ENCODE measurements at regions not wholly inside any gene's neighbourhood (a gene's known extent, or its start where the extent isn't known, plus 50 kb on each side); places are given as distances from the start of the nearest gene placed in this dataset.
A peak's percentile ranks its signal among the peaks of the same experiment; 100 is the strongest.

DNA sequence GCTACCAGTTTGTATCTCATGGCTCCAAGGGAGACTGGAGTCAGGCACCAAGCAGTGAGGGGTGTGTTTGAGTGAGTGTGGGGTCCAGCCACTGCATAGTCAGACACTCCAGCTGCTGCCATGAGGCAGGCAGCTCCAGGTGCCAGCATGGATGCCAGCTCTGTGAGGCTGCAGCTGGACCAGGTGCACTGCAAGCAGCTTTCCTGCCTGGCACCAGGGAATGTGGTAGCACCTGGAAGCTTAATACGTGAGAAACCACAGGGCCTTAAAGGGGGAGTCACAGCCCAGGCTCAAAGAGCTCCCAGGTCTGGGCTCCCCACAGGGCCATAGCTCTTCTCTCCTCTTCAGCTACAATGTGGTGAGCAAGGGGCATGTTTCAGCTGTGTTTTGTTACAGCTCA is 817.8 kb upstream of the LUZP2 start:
- DNase-seq (ENCODE audit: low read depth) = no peak

DNA sequence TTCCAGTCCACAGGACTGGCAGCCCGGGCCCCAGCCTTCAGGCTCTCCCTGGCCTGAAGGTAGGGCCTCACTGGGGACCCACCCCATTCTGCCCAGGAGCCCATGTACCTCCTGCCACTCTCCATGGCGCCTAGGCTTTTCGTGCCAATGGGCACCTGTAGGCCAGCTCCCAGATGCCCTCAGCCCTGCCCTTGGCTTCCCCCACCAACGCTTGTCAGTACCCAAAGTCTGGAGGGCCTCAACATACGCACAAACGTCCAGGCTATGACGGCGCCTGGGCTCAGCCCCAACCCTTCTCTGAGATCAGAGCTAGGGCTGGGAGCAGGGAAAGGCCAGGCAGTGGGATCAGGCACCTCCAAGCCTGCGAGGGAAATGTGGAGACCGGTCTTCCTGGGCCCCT is 816.9 kb upstream of the LUZP2 start:
- no peak for DNase-seq (ENCODE audit: low read depth)

DNA sequence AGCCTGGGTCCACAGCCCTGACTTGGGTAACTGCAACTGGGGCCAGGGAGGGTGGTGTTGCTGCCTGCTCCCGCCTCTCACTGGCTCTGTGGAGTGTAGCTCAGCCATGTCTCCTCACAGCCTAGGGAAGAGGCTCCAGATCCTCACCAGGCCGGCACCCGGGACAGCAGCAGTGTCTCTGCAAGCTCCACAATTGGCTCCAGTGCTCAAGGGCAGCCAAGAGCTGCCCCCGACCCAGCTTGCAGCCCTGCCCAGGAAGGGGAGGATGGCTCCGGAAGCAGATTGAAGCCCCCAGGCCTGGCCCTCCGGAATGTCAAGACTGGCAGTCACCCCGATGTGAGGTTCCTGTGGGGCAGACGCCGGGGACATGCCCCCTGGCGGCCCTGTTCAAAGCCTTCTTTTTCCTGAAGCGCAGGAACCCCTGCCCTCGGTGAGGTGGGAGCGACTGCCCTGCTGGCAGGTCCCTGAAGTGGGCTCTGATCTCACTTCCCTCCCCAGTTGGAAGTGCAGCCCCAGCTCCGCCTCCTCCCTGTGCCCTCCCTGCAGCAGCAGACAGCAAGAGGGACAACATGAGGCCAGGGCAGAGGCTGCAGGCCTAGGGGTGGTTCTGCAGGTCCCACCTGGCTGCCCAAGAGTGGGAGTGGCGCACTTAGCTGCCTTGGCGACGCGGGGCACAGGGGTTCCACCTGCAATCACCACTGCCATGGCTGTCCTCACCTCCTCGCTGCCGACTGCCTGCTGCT is 816.2 kb upstream of the LUZP2 start:
- no peak for DNase-seq (ENCODE audit: low read depth)

DNA sequence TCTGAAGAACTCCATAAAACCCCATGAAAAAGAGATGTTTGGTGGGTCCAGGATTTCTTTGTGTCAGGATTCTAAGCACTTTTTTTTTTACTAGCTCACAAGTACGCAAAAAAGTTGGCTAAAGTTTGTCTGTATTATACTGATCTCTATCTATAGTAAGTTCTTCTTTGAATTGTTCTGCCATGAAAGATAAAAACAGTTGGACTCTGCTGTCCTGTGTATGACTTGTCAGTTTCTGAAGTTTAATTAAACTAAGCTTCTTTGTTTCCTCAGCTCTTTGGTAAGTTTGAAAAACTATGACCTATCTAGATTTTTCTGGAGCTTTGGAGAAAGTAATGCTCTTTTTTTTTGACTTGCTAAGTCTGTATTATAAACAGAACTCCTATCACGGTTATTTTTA is 812.2 kb upstream of the LUZP2 start:
- no peak for DNase-seq (ENCODE audit: low read depth)

DNA sequence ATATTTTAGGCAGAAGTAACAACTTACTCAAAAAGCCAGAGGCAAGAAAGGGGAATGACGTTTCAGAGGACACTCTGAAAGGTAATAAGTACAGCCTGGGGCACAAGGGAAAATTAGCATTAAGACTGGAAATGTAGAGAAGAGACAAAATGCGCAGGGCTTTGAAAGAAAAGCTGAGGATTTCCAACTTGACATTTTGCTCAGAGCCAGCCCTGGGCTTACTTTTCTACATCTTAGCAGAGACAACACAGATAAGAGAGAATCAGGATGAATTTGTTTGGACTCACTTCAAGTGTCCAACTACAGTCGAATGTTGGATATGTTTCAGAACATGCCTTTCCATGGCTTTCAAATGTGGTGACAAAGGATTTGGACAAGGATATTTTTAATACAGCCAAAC is 808.9 kb upstream of the LUZP2 start:
- no peak for DNase-seq (ENCODE audit: low read depth)

DNA sequence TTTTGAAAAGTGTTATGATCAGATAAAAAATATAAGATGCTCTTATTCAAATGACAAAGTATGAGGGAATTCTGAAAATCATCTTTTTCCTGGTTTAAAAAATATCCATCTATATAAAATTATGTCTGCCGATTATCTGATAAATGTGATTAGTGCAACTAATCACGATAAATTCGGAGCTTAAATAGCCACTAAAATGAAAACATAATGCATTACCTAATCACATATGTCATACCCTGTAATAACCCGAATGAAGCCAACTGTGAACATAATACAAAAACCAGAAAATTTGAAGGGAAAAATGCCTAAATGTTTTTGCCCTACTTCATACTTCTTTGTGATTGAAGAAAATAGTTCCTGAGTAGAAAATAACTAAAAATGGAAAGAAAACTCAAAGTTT is 808.4 kb upstream of the LUZP2 start:
- no peak for DNase-seq (ENCODE audit: low read depth)

DNA sequence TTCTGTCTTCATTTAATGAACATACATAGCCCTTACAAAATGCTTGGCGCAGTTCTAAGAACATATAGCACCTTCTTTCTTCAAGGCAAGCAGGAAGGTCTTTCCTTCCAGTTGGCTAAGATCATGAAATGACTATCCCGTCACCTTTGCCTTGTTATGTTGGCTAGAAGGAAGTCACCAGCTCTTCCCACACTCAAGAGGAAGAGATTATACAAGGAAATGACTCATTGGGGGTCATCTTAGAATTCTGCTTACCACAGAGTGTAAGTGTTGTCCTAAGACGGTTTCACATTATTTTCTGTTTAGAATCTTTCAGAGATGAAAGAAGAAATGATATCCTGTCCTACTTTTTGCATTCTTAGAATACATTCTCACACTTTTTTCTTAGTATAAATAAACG is 808.0 kb upstream of the LUZP2 start:
- DNase-seq (ENCODE audit: low read depth) = no peak

DNA sequence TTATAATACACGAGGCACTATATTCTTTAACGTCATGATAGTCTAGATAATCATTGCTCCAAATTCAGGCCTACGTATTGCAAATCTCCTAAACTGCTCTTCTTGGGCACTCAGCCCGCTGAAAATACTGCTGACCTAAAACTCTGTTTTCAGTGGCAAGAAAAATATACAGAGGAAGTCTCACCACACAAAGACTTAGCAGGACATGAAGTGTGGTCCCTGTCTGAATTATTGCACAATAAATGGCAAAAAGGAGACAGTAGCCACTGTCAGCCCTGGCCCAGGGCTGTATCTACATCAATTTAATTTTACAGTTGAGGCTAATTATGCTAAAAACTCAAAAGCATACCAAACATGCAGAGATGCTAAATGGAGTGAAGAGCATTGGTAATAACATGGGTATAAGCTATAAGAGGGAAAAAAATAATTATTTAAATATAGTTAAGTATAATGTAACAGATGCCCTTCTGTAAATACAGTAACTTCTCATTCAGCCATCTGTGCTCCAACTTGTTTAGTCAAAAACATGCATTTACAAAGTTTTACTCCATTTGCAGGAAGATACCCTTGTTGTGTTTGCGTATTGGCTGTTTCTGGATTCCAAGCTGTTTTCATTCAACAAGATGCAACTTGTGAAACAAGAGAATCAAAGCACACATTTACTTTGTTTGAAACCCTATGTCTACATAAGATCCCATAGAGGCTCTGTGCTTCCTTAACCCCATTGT is 800.0 kb upstream of the LUZP2 start:
- DNase-seq (ENCODE audit: low read depth) = no peak

DNA sequence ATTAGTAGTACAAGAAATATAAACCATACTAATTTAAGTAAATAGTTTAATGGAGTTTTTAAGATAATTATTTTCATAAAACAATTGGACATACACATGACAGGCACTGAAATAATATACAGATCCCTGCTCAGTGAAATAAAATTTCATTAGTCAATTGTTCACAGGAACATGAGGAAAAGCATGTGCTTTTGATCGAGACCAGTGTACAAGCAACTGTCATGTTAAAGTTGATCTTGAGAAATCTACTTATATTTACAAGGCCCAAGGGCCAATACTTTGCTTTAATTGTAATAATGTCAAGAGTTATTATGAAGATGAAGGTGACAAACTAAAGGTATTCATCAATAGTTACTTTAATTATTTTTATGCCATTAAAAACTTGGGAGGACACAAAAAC is 792.7 kb upstream of the LUZP2 start:
- DNase-seq (ENCODE audit: low read depth) = no peak

DNA sequence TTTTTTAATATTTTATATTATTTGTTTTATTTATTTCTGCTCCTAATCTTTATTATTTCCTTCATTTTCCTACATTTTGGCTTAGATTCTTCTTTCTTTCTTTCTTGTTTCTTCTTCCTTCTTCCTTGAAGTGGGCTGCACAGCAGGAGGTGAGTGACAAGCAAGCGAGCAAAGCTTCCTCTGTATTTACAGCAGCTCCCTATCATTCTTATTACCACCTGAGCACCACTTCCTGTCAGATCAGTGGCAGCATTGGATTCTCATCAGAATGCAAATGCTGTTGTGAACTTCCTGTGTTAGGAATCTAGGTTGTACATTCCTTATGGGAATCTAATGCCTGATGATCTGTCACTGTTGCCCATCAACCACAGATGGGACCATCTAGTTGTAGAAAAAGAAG is 784.9 kb upstream of the LUZP2 start:
- DNase-seq (ENCODE audit: low read depth) = no peak

DNA sequence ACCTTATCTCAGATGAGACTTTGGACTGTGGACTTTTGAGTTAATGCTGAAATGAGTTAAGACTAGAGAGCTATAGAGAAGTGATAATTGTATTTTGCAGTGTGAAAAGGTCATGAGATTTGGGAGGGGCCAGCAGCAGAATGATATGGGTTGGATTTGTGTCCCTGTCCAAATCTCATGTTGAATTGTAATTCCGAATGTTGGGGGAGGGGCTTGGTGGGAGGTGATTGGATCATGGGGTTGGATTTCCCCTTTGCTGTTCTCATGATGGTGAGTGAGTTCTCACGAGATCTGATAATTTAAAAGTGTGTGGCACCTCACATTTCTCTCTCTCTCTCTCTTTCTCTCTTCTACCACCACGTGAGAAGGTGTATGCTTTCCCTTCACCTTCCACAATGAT is 777.8 kb upstream of the LUZP2 start:
- no peak for DNase-seq (ENCODE audit: low read depth)

DNA sequence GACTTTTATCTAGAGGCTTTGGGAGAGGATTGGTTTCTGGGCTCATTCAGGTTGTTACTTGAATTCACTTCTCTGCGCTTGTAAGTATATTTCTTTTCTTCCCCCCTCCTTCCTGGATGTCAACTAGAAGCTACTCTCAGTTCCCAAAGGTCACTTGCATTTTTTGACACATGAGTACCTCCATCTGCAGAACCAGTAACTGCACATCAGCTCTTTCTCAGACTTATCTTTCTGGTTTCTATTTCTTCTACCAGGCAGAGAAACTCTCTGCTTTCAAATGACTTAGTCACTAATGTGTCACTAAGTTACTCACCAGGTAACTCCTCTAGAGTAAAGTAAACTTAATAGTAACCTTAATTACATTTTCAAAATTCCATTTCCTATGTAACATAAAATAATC is 773.0 kb upstream of the LUZP2 start:
- no peak for DNase-seq (ENCODE audit: low read depth)

DNA sequence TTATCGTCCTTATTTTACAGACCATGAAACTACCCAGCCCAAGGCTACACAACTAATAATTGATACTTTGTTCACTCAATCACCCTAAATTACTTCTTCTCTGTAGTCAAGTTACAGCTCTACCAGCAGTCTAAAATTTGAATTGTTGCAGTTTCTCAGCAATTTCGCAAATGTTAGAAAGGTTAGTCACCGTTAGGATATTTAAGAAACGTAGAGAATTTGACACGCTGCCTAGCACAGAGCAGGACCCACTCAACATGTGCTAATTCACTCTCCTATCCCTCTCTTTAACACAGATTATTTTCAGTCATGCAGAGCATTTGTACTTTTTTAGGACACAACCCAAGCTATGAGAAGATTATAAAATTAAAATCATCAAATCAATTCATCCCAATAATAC is 771.1 kb upstream of the LUZP2 start:
- peak; percentile 15 for DNase-seq (ENCODE audit: low read depth)

DNA sequence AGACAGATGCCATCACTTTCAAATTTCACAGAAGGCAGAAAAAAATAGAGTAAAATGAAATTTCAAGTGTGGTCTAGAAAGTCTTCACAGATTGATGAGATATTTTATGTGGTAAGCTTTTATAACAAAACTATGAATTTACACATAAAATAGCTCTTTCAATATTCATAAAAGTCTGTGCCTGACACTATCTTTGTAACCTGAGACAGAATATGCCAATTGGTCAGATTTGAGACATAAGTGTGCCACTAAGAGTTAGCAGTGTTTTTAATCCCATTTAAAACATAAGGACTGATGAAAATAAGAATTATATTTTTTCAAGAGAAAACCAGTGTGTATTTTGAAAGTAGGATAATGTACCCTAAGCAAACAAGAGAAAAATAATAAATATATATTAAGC is 769.5 kb upstream of the LUZP2 start:
- no peak for DNase-seq (ENCODE audit: low read depth)

DNA sequence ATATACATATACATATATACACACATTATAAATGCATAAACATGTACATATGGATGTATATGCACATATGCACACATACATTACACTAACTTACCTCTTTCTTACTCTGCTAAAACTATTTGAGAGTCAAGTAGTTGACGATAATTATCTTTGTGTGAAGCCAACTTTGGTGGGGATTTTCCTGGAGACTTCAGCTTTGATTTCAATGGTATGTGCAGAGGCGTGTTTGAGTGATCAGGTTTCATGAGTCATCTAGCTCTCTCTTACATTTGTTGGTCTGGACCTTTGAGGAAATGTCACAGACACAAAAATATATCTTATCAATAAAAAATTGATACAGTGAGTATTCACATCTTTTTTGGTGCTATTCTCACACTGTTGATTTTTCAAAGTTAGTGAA is 769.1 kb upstream of the LUZP2 start:
- DNase-seq (ENCODE audit: low read depth) = peak; percentile 4

DNA sequence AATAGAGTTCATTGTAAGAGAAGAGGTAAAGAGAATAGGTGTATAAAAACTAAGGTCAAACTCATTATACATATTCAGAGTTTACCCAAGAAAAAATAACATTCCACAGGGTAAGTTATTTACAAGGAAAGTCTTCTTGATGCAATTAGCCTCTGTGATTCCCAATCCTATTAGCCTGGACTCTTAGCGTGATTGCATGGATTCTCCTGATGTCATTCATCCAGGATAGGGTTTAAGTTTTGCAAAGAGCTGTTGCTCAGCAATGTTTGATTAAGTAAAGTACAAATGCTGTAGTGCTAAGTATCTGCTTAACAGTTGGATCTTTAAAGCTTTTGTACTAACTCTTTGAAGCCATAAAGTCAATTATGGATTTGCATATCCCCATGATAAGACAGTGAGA is 767.8 kb upstream of the LUZP2 start:
- DNase-seq (ENCODE audit: low read depth) = no peak

DNA sequence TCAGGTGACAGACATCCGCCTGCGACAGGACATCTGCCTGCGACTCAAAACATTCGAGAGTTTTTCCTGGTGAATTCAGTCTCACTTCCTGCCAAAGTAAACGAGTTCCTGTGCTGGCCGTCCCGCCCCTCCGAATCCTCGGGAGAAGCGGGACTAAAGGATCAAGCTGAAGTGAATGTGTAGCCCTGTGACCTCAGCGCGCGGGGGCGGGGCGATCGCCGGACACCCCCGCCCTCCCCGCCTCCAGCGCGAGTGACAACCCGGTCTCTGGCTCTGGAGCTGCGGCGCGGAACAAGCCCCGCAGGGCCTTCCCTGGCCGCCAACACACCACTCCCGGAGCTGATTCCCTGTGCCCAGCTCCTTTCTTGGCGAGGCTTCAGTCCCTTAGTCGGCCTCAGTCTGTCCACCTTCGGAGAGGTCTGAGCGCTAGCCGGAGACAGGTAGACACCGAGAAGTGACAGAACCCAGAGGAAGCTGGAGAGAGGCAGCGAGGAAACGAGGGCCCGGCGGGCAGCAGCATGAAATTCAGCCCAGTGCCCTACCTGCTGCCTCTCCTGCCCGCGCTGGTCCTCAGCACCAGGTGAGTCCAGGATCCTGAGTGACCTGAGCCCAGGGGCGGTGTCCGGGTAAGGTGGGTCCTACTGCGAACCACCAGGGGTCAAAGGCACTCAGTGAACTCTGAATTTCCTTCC is 766.4 kb upstream of the LUZP2 start:
- no peak for DNase-seq (ENCODE audit: low read depth)

DNA sequence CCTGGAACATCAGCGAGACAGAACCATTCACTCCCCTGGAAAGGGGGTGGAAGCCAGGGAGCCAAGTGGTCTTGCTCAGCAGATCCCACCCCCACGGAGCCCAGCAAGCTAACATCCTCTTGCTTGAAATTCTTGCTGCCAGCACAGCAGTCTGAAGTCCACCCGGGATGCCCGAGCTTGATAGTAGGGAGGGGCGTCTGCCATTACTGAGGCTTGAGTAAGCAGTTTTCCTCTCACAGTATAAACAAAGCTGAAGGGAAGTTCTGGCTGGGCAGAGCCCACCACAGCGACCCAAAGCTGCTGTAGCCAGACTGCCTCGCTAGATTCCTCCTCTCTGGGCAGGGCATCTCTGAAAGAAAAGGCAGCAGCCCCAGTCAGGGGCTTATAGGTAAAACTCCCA is 764.8 kb upstream of the LUZP2 start:
- no peak for DNase-seq (ENCODE audit: low read depth)

DNA sequence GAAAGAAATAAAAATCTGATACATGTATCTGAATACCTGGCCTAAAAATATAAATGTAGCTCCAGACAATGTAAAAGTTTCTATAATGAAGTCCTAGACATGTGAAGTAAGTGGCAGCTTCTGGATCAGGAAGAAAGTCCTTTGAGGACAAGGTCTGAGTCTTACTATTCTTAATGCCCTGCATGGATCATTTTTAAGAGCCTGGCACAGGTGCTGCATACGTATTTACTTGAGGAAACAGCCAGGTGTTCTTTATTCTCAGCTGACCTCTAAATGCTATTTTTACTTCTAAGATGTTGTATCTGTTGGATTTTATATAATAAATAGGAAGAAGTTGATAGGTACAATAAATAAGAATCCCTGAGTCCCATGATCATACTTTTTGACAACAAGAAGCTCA is 750.0 kb upstream of the LUZP2 start:
- DNase-seq (ENCODE audit: low read depth) = no peak

DNA sequence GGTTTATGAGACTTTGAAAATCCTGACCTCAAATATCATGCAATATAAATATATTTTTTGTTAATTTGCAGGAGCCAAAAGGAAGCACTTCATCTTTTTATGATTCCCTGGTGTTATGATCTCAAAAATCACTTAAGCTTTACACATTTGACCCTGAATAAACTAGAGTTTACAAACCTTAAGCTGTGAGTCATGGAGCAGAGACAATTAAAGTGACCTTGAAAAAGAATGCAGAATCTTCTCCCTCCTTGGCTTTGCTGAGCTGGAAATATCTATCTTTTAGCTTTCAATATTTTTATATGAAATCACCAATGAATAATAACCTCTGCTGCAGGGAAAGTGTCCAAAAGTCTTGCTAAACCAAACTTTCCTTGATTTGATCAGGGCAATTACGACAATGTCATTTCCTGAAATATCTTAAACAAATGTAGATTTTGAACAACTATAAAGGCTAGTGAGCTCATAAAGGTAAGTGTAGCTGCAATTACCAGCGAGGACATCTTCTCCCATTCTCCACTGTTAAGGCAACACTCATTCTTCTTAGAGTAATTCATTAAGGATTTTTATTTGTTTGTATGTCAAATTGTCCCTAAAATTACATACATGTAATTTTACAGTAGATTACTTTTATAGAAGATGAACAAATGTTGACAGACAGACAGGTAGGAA is 747.0 kb upstream of the LUZP2 start:
- DNase-seq (ENCODE audit: low read depth) = peak; percentile 2

DNA sequence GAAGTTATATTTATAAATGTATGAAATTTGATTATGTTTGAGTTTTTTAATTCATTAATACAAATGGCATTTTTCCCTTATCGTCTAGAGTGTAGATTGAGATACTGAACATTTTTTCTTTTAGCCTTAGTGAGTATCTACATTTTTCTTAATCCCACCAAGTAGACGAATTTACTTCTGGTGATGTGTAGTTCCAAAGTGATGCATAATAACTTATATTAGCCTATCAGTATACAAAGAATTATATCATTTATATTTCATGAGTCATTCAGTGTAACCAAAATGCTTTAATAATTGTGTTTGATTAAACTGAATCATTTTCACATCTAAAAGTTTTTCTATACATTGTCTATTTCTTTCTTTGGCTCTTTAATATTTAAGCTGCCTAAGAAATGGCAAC is 745.6 kb upstream of the LUZP2 start:
- DNase-seq (ENCODE audit: low read depth) = no peak

DNA sequence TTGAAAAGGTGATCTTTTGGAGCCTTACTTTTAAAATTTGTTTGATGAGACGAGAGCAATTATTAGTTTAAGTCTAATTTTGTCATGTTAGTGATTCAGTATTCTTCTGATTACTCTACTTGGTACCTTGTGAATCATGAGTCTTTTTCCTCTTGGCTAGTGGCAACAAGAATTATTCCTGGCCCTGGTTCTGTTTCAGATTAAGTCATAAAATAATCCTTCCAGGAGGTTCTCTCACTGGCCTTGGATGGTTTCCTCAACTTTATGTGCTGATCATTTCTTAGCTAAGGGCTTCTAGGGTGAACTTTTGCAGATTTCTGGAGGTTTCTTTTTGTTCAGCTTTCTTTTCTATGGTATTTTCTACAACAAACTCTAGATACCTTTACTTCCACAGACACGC is 741.8 kb upstream of the LUZP2 start:
- DNase-seq (ENCODE audit: low read depth) = peak; percentile 3

DNA sequence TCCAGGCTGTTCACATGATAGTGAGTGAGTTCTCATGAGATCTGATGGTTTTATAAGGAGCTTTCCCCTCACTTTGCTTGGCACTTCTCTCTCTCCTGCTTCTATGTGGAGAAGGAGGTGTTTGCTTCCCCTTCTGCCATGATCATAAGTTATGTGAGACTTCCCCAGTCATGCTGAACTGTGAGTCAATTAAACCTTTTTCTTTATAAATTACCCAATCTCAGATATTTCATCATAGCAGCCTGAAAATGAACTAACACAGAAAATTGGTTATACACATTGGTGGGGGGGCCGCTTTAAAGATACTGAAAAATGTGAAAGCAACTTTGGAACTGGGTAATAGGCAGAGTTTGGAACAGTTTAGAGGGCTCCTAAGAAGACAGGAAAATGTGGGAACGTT is 741.1 kb upstream of the LUZP2 start:
- peak; percentile 4 for DNase-seq (ENCODE audit: low read depth)

All from fibroblast of gingiva (primary cell).